KMS-11 (cell line): ENCODE measurements at regions not wholly inside any gene's neighbourhood (a gene's known extent, or its start where the extent isn't known, plus 50 kb on each side); places are given as distances from the start of the nearest gene placed in this dataset.

Experiments
- H2AFZ ChIP-seq: fragments of 200-600 bp; sonication (generic); 2 replicates; pipeline ENCODE4 v1.6.1; 2016; ENCODE audit warnings: antibody characterized with exemption, mixed run types, low read depth
- H3K27ac ChIP-seq: fragments of 200-600 bp; sonication (generic); 2 replicates; pipeline ENCODE4 v1.6.1; 2016; ENCODE audit warnings: mild to moderate bottlenecking, mixed run types
- H3K27me3 ChIP-seq: fragments of 200-600 bp; sonication (generic); 2 replicates; pipeline ENCODE4 v1.6.1; 2017; ENCODE audit warnings: mild to moderate bottlenecking, low read depth, mixed run types, moderate library complexity; ENCODE audit not compliant: insufficient read depth
- H3K36me3 ChIP-seq: fragments of 200-600 bp; sonication (generic); 2 replicates; pipeline ENCODE4 v1.6.1; 2017; ENCODE audit warnings: mild to moderate bottlenecking, mixed run types; ENCODE audit not compliant: insufficient read depth
- H3K4me1 ChIP-seq: fragments of 200-600 bp; sonication (generic); 2 replicates; pipeline ENCODE4 v1.6.1; 2016; ENCODE audit warnings: mild to moderate bottlenecking, low read depth, mixed run types; ENCODE audit not compliant: poor library complexity, severe bottlenecking
- H3K4me2 ChIP-seq: fragments of 200-600 bp; sonication (generic); 2 replicates; pipeline ENCODE4 v1.7.0; 2016; ENCODE audit warnings: mild to moderate bottlenecking, mixed run types
- H3K4me3 ChIP-seq: fragments of 200-600 bp; sonication (generic); IDR thresholded peaks from 2 replicates; pipeline ENCODE4 v1.6.1; 2017; ENCODE audit warnings: low read depth, low read length, mixed read lengths; ENCODE audit not compliant: insufficient read depth
- H3K79me2 ChIP-seq: fragments of 200-600 bp; sonication (generic); 2 replicates; pipeline ENCODE4 v1.6.1; 2016; ENCODE audit warnings: low read depth, mixed run types; ENCODE audit not compliant: insufficient read depth
- H3K9ac ChIP-seq: fragments of 200-600 bp; sonication (generic); 2 replicates; pipeline ENCODE4 v1.6.1; 2016; ENCODE audit warnings: mild to moderate bottlenecking, mixed run types
- H4K20me1 ChIP-seq: fragments of 200-600 bp; sonication (generic); 2 replicates; pipeline ENCODE4 v1.6.1; 2016; ENCODE audit warnings: mild to moderate bottlenecking, mixed run types; ENCODE audit not compliant: insufficient read depth
- TF ChIP-seq, protein P1 (sequence below): fragments of 200-600 bp; sonication (generic); conservative IDR thresholded peaks from 2 replicates; pipeline ENCODE4 v1.6.1; 2017; ENCODE audit warnings: low read depth, mild to moderate bottlenecking, antibody characterized with exemption, low read length, moderate library complexity, mixed read lengths

DNA sequence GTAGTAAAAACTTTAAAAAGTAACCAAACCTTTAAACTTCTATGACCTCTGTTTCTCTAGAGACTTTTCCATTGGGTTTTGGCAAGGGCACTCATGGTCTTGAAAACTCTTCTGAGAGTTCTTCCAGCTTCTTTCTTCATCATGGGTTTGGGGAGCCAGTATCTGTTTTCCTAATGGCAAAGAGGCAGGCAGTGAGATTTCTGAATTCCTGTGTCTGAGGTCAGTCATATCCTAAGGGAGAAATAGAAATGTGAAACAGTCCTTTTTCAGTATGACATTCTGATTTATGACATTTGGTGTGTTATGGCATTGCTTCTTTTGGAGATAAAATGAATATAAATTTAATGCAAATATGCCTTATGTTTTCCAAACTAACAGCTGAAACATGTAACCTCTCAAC lies 518.5 kb upstream of the MARCKS start:
- Histone ChIP-seq H3K9ac (no peak overlapping the region), H3K36me3 (no peaks in the 10 kb centered on the region), H3K4me2 (no peak overlapping the region), H3K4me1 (no peaks in the 10 kb centered on the region), H3K27me3 (no peaks in the 10 kb centered on the region), H3K79me2 (no peaks in the 10 kb centered on the region), H4K20me1 (no peaks in the 10 kb centered on the region), H3K4me3 (no peak overlapping the region), H3K27ac (no peak overlapping the region), H2AFZ (no peak overlapping the region)
- TF ChIP-seq, protein P1, sequence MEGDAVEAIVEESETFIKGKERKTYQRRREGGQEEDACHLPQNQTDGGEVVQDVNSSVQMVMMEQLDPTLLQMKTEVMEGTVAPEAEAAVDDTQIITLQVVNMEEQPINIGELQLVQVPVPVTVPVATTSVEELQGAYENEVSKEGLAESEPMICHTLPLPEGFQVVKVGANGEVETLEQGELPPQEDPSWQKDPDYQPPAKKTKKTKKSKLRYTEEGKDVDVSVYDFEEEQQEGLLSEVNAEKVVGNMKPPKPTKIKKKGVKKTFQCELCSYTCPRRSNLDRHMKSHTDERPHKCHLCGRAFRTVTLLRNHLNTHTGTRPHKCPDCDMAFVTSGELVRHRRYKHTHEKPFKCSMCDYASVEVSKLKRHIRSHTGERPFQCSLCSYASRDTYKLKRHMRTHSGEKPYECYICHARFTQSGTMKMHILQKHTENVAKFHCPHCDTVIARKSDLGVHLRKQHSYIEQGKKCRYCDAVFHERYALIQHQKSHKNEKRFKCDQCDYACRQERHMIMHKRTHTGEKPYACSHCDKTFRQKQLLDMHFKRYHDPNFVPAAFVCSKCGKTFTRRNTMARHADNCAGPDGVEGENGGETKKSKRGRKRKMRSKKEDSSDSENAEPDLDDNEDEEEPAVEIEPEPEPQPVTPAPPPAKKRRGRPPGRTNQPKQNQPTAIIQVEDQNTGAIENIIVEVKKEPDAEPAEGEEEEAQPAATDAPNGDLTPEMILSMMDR = no peak

DNA sequence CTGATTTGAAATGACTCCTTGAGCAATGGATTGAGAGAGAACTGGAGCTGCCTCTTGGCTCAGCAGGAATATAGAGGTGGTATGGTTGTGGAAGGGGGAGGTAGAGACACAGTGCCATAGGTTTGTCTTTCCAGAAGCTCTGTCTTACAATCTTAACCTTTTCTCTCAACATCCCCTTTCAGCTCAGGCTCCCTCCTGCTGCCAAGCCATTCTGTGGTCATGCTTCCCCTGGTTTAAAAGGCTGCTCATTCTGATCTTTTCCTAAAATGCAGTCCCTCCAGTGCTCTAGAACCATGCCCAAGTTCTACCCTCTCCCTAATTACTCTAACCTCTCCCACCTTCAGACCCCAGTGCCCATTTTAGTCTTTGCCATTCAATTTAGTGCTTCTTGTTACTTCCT lies 517.9 kb upstream of the MARCKS start:
- H4K20me1 ChIP-seq = no peaks in the 10 kb centered on the region
- no peak overlapping the region for H2AFZ ChIP-seq
- H3K9ac ChIP-seq = no peak overlapping the region
- no peak overlapping the region for H3K4me3 ChIP-seq
- H3K4me1 ChIP-seq = no peaks in the 10 kb centered on the region
- H3K27ac ChIP-seq = no peak overlapping the region
- TF ChIP-seq, protein P1 = no peak
- H3K27me3 ChIP-seq = no peaks in the 10 kb centered on the region
- no peak overlapping the region for H3K4me2 ChIP-seq
- H3K36me3 ChIP-seq = no peaks in the 10 kb centered on the region
- H3K79me2 ChIP-seq = no peaks in the 10 kb centered on the region

DNA sequence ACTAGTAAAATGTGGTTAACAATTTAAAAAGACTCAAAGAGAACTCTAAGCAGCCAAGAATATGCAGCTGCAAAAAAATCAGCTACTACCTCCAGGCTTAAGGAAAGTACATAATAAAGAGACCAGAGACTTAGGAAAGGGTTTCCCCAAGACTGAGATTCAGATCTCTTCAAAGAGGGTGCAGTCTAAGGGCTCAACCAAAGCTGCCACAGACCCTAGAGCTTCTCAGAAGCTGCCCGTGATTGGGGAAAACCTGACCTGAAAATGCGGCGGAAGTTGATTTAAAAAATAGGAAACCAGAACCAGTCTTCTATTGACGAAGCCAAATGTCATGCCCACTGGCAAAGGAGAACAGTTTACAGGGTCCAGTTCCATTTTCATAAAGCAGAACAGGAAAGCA lies 516.8 kb upstream of the MARCKS start:
- TF ChIP-seq, protein P1 = no peak
- H3K4me2 ChIP-seq = no peak overlapping the region
- H3K27me3 ChIP-seq = no peaks in the 10 kb centered on the region
- no peaks in the 10 kb centered on the region for H3K4me1 ChIP-seq
- no peaks in the 10 kb centered on the region for H3K36me3 ChIP-seq
- H3K9ac ChIP-seq = no peak overlapping the region
- no peak overlapping the region for H3K4me3 ChIP-seq
- H3K27ac ChIP-seq = no peak overlapping the region
- no peak overlapping the region for H2AFZ ChIP-seq
- no peaks in the 10 kb centered on the region for H4K20me1 ChIP-seq
- no peaks in the 10 kb centered on the region for H3K79me2 ChIP-seq

DNA sequence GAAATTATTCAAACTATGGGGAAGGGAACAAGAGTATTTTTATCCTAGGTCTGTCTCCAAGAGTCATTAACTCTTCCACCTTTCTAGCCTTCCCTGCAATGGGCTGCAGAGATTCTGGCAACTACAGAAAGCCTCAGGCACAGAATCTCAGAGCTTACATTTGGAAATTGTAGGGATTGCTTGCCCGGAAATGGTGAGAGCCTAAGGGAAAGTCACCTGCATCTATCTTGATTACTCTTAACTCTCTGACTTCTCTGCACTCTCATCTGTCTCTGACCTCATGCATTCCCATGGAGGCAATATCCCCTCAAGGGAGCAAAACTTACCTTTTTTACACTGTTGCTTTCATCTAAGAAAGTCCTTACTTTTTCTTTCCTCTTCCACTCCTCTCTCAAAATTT lies 513.2 kb upstream of the MARCKS start:
- Histone ChIP-seq H3K4me1 (no peaks in the 10 kb centered on the region), H3K4me3 (no peak overlapping the region), H3K27ac (no peak overlapping the region), H3K9ac (no peak overlapping the region), H3K27me3 (no peaks in the 10 kb centered on the region), H2AFZ (no peak overlapping the region), H3K4me2 (no peak overlapping the region), H3K79me2 (no peaks in the 10 kb centered on the region), H4K20me1 (no peaks in the 10 kb centered on the region), H3K36me3 (no peaks in the 10 kb centered on the region)
- TF ChIP-seq, protein P1 = no peak

DNA sequence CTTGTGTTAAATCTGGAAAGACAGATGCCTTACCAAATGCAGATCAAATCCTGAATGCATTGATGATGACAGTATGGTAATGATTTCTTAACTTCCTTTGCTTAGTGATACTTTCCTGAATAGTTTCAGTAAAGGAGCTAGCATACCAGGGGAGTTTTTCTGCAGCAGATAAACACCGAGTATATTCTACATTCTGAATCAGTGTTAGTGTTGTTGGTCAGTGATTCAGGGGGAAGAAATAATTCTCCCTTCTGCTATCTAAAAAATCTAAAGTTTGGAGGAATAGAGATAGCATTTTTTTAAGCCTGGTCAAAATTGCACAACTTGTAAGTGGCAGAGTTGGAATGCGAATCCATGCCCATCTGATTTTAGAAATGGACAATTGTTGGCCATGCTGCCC lies 512.2 kb upstream of the MARCKS start:
- no peak overlapping the region for H3K9ac ChIP-seq
- no peaks in the 10 kb centered on the region for H3K4me1 ChIP-seq
- no peaks in the 10 kb centered on the region for H3K36me3 ChIP-seq
- no peak overlapping the region for H3K4me2 ChIP-seq
- H3K4me3 ChIP-seq = no peak overlapping the region
- no peaks in the 10 kb centered on the region for H3K27me3 ChIP-seq
- H2AFZ ChIP-seq = no peak overlapping the region
- H3K27ac ChIP-seq = no peak overlapping the region
- H4K20me1 ChIP-seq = no peaks in the 10 kb centered on the region
- TF ChIP-seq, protein P1 = no peak
- H3K79me2 ChIP-seq = no peaks in the 10 kb centered on the region
